HG03159 (cell line): ENCODE measurements at regions not wholly inside any gene's neighbourhood (a gene's known extent, or its start where the extent isn't known, plus 50 kb on each side); places are given as distances from the start of the nearest gene placed in this dataset.
"Not testable (repeated sequence)": the region's sequence is repeated elsewhere in the genome, so short reads cannot be mapped to it uniquely, and the experiment has no call there.

Experiments
- ATAC-seq: cut with Tn5 transposase; IDR thresholded peaks from one replicate; pipeline ENCODE4 v1.9.1; 2021; ENCODE audit warnings: mild to moderate bottlenecking, moderate library complexity; ENCODE audit not compliant: unreplicated experiment

DNA sequence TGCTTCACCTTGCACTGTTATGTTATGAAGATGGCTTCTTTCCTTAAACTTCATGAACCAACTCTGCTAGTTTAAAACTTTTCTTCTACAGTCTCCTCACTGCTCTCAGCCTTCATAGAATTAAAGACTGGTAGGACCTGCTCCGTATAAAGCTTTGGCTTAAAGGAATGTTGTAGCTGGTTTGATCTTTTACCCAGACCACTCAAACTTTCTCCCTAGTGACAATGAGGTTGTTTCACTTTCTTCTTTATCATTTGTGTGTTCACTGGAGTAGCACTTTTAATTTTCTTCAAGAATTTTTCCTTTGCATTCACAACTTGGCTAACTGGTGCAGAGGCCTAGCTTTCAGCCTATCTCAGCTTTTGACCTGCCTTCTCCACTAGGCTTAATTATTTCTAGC, 316.4 kb upstream of the RNF32 start:
- ATAC-seq: no peak

- ATAC-seq: not testable (repeated sequence)
Observed at GRCh38 chr7:156321430-156321829, 319.1 kb upstream of the RNF32 start.

DNA sequence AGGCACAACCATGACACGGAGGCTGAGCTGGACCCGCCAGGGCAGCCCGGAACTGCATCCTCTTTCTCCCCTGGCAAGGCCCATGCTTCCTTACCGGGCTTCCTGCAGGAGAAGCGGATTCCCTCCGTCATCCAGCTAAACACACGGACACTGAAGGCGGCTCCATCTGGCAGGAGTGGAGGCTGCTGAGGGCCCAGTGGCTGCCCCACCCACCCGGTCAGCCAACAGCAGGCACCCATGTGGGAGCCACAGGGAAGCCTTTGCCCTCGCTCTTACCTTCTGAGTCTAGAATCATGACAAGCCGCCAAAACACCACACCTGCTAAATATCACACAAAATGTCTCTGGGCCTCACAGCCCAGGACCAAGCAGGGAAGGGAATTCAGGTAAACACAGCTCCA, 321.6 kb upstream of the RNF32 start:
- ATAC-seq: no peak

GRCh38 chr7:156318426-156318825, 322.1 kb upstream of the RNF32 start:
- ATAC-seq: no peak

- no peak for ATAC-seq
Observed at GRCh38 chr7:156309016-156309620, 331.5 kb upstream of the RNF32 start.

- no peak for ATAC-seq
Observed at GRCh38 chr7:156307193-156307592, 333.4 kb upstream of the RNF32 start.

- ATAC-seq: no peak
Observed at GRCh38 chr7:156305351-156305750, 335.2 kb upstream of the RNF32 start.

DNA sequence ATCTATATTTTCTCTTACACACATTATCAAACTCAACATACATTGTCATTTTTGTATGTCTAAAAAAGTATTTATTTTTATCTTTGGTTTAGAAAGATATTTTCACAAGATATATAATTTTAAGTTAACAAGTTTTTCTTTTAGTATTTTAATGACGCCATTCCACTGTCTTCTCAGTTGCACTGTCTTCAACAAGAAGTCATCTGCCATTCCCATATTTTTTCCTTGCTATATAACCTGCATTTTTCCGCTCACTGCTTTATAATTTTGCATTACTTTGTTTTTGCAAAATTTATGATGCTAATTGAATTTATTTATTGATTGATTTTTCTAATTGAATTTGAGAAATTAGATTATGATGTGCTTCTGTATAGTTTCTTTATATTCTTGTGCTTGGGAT, 357.8 kb upstream of the RNF32 start:
- ATAC-seq: no peak

GRCh38 chr7:156279635-156280034, 360.9 kb upstream of the RNF32 start:
- ATAC-seq: no peak

- no peak for ATAC-seq
Observed at GRCh38 chr7:156275292-156275691, 365.3 kb upstream of the RNF32 start.

DNA sequence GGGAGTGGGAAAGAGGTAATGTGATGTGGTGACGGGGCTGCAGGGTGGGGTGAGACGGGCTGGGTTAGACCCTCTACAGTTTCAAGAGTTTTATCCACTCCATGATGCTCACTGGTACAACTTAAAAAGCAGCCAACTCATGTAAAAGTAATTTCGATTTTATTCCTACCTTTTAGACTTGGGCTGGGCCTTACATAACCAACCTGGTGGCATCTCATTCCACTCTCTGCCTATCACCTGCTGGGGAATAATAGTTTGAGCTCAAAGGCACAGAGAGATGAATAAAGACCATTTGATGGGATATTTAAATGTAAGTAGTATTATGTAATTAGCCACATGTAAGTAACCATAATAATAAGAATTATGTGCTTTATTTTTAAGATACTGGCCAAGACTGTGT, 366.0 kb upstream of the RNF32 start:
- no peak for ATAC-seq

GRCh38 chr7:156261581-156261980, 379.0 kb upstream of the RNF32 start:
- no peak for ATAC-seq

DNA sequence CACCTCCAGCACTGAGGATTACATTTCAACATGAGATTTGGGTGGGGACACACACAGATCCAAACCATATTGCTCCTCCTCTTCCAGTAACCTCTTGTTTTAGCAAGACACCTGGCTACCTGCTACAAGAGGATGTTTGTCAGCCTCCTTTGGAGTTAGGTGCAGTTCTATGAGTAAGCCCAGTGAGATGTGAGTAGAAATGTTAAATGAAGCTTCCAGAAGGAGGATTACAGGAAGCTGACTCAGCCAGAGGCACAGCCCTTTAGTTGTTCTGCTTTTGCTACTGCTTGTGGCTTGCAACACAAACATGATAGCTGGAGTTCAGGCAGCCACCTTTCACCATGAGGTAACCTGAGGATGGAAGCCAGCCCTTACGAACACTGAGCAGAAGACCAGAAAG, 382.7 kb upstream of the RNF32 start:
- no peak for ATAC-seq

DNA sequence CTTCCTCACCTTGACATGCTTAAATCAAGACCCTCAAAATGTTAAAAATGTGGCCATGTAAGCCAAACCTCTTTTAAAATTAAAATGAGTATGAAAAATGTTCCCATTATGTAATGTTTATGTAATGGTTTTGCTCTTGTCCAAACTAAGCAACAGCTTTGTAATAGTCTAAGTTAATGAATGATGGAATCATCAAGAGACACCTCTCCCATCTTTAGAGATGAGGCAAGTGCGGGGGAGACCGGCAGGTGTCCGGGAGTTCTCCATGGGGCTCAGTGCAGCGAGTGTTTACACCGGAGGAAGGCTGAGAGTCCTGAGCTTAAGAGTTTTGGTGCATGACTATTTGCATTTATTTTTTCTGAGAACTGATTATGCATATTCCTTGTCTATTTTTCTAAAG, 384.9 kb upstream of the RNF32 start:
- ATAC-seq: no peak

DNA sequence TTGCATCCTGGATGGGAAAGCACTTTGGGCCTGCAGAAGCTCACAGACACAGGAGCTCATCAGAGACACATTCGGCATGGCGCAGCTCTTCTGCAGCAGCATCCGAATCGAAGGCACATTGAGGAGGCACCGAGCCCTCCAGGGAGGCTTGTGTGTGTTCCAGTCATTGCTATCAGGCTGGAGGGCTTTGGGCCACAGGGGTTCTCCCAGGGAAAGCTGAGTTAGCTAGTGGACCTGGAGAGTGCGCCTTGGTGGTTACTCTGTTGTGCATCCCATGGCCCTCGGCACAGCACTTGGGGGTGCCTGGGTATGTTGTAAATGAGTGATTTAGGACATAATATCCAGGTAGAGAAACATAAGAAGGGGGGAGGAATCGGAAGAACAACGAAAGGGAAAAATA, 388.7 kb upstream of the RNF32 start:
- no peak for ATAC-seq

DNA sequence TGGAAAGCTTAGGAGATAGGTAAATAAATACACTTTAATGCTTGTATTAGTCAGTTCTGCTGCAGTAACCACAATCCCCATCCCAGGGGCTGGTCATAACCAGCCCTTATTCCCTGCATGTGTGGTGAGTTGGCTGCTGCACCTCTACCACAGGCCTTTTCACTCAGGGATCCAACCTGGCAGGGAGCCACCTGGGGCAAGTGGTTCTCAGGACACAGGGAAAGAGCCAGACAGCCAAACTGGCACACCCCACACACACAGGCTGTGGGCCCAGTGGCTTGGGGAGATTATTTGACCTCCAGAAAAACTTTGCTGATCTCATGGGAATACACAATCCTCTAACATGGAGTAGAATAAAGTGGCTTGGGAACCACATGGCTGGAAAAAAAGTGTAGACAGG, 400.0 kb upstream of the RNF32 start:
- ATAC-seq: no peak

DNA sequence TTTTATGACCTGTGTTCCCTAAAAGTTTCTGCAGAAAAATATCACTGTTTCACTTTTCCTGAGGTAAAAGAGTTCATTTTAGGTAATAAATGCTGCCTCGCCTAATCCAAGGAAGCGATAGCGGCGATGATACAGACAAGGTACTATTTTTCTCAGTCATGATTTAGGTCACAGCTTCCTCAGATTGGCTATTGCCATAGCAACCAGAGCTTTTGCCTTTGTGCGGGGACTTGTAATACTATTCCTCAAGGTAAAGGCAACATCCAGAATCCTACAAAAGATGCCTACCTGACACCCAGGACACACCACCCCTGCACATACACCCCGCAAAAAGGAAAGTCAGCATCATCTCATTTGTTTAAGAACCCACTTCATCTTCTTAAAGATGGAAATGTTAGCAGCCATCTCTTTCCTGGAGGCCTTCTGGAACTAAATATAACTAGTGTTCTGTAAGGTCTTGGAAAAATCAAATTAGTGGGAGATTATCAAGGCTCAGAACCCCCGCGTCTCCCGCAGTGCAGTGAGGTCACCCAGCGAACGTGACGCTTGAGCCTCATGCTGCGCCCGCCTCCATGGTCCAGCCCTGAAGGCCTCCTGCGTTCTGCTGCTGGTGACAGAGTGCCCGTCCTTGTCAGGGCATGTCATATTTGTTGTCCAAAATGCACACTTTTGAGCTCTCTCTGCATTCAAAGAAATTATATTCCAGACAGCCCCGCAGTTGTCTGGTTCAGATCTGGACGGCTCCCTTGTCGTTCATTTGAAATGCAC, 402.0 kb upstream of the RNF32 start:
- ATAC-seq: no peak

GRCh38 chr7:156237614-156238013, 403.0 kb upstream of the RNF32 start:
- no peak for ATAC-seq

DNA sequence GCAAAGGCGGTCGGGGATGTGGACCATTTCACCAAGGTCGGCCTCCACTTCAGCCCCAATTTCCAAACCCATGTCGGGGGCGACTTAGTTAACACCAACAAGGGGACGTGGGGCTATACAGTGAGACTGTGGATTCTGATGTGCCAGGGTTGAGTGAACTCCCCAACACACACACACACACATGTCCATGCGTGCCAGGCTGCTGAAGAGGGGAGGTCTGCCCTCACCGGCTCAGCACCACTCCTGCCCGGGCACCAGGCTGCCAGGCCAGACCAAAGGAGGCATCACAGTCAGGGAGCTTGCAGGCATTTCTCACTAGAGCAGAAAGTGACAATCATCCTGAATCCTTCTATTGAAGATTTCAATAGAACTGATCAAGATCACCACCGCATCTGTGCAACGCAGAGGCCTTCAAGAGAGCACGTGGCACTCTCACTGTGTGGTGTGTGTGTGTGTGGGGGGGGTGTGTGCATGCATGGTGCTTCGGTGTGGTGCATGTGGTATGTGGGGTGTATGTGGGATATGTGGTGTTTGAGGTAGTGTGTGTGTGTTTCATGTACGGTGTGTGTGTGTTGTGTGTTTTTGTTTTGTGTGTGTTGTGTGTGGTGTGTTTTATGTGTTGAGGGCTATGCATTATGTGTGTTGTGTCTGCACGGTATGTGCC, 403.5 kb upstream of the RNF32 start:
- no peak for ATAC-seq

DNA sequence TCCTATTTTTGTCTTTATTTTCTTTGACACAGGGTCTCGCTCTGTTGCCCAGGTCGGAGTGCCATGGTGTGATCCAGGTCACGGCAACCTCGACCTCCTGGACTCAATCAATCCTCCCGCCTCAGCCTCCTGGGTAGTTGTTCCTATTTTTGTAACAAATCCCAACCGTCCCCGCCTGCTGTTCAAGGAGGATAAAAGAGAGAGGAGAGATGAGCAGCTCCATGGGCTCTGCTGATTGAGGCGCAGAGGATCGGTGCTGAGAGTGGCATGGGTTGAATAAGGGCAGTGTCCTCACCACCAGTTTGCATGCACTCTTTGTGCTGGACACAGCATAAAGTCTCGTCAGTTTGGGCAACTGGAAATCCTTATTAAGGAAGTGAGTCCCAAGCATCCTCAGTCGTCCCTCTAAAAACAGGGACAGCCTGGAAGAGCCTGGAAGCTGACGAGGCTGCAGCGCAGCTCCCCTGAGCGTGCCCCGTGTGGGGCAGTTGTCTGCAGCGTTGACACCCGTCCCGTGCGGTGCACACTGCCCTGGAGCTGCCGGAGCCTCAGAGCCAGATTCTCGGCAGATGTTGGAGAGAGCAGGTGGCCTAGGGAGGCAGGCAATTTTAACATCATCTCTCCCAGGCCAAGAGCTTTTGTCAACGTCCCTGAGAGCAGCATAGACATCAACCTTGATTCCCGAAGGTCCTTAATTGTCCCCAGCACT, 404.2 kb upstream of the RNF32 start:
- ATAC-seq: no peak

- no peak for ATAC-seq
Observed at GRCh38 chr7:156234666-156235494, 405.7 kb upstream of the RNF32 start.
